Osteocyte (in vitro differentiated cells): ENCODE measurements at regions not wholly inside any gene's neighbourhood (a gene's known extent, or its start where the extent isn't known, plus 50 kb on each side); places are given as distances from the start of the nearest gene placed in this dataset.

Source experiments
- DNase-seq: peaks from one replicate; pipeline ENCODE4 v3.0.0; 2021; ENCODE audit warnings: mixed read lengths; ENCODE audit not compliant: unreplicated experiment; ENCODE audit errors: extremely low spot score
- H3K27ac Mint-ChIP-seq: one replicate; pipeline ENCODE4 v1.8.0; 2021; ENCODE audit warnings: mild to moderate bottlenecking, mixed read lengths; ENCODE audit not compliant: unreplicated experiment
- H3K27me3 Mint-ChIP-seq: one replicate; pipeline ENCODE4 v1.8.0; 2021; ENCODE audit warnings: mixed read lengths; ENCODE audit not compliant: unreplicated experiment
- H3K36me3 Mint-ChIP-seq: one replicate; pipeline ENCODE4 v1.8.0; 2021; ENCODE audit warnings: mixed read lengths; ENCODE audit not compliant: unreplicated experiment
- H3K4me1 Mint-ChIP-seq: one replicate; pipeline ENCODE4 v1.8.0; 2021; ENCODE audit warnings: mixed read lengths; ENCODE audit not compliant: unreplicated experiment
- H3K4me3 Mint-ChIP-seq: one replicate; pipeline ENCODE4 v1.8.0; 2021; ENCODE audit warnings: mild to moderate bottlenecking, moderate library complexity, mixed read lengths; ENCODE audit not compliant: unreplicated experiment
- H3K9me3 Mint-ChIP-seq: one replicate; pipeline ENCODE4 v1.8.0; 2021; ENCODE audit warnings: mixed read lengths; ENCODE audit not compliant: unreplicated experiment
- TF ChIP-seq, protein P1 (sequence below): fragments of 200-600 bp; sonication (generic); IDR thresholded peaks from 2 replicates; pipeline ENCODE4 v1.5.0; 2021; ENCODE audit warnings: antibody characterized with exemption, mild to moderate bottlenecking, moderate library complexity

DNA sequence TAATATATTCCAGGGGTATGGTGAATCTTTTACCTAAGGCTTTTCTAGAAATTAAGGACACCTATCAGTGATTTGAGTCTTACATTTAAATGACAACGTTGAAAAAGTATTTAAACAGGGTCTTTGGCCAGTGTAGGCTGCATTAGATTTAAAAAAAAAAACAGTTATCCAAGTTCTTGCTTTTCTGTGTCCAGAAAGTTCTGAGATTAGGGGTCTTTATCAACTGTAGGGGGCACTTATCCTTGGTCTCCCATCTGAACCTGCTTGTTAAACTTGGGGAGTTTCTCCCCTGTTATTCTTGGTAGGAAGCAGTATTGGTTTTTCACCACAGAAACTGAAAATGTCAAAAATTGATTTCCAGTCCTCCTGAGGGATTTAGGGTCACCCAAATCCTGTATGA is 155.9 kb upstream of the ZNF217 start:
- H3K36me3 Mint-ChIP-seq = no peaks in the 10 kb centered on the region
- TF ChIP-seq, protein P1, sequence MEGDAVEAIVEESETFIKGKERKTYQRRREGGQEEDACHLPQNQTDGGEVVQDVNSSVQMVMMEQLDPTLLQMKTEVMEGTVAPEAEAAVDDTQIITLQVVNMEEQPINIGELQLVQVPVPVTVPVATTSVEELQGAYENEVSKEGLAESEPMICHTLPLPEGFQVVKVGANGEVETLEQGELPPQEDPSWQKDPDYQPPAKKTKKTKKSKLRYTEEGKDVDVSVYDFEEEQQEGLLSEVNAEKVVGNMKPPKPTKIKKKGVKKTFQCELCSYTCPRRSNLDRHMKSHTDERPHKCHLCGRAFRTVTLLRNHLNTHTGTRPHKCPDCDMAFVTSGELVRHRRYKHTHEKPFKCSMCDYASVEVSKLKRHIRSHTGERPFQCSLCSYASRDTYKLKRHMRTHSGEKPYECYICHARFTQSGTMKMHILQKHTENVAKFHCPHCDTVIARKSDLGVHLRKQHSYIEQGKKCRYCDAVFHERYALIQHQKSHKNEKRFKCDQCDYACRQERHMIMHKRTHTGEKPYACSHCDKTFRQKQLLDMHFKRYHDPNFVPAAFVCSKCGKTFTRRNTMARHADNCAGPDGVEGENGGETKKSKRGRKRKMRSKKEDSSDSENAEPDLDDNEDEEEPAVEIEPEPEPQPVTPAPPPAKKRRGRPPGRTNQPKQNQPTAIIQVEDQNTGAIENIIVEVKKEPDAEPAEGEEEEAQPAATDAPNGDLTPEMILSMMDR = no peak
- peak overlapping the region; percentile 90 for H3K27ac Mint-ChIP-seq
- H3K4me1 Mint-ChIP-seq = peaks cover 33% of the 10 kb centered on the region
- no peak for DNase-seq
- H3K4me3 Mint-ChIP-seq = no peak overlapping the region
- H3K9me3 Mint-ChIP-seq = no peaks in the 10 kb centered on the region
- no peaks in the 10 kb centered on the region for H3K27me3 Mint-ChIP-seq

- Mint-ChIP-seq H3K9me3 (no peaks in the 10 kb centered on the region), H3K4me1 (peaks cover 32% of the 10 kb centered on the region), H3K27me3 (no peaks in the 10 kb centered on the region), H3K36me3 (no peaks in the 10 kb centered on the region), H3K4me3 (no peak overlapping the region), H3K27ac (peak overlapping the region; percentile 90)
- DNase-seq = no peak
- TF ChIP-seq, protein P1 = no peak
Measured at GRCh38 chr20:53748821-53749421, 155.3 kb upstream of the ZNF217 start.

DNA sequence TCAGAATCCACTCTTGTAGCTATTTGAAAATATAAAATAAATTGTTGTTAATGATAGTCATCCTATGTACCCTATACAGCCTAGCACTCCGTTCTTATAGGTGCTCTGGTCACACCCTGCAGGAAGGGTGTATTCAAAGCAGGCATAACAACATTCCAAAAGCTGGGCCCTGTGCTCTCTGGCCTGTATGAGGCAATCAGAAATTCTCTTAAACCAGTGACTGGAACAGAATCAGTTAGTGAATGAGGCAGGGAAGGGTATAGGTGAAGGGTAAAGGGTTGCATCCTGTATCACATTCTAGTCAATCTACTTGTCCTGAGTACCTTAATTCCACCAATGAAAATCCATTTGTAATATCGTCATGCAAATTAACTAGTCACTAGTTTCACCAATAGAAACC is 154.5 kb upstream of the ZNF217 start:
- TF ChIP-seq, protein P1 = no peak
- Mint-ChIP-seq H3K27me3 (no peaks in the 10 kb centered on the region), H3K9me3 (no peaks in the 10 kb centered on the region), H3K27ac (no peak overlapping the region), H3K4me3 (no peak overlapping the region), H3K36me3 (no peaks in the 10 kb centered on the region), H3K4me1 (peaks cover 31% of the 10 kb centered on the region)
- no peak for DNase-seq

DNA sequence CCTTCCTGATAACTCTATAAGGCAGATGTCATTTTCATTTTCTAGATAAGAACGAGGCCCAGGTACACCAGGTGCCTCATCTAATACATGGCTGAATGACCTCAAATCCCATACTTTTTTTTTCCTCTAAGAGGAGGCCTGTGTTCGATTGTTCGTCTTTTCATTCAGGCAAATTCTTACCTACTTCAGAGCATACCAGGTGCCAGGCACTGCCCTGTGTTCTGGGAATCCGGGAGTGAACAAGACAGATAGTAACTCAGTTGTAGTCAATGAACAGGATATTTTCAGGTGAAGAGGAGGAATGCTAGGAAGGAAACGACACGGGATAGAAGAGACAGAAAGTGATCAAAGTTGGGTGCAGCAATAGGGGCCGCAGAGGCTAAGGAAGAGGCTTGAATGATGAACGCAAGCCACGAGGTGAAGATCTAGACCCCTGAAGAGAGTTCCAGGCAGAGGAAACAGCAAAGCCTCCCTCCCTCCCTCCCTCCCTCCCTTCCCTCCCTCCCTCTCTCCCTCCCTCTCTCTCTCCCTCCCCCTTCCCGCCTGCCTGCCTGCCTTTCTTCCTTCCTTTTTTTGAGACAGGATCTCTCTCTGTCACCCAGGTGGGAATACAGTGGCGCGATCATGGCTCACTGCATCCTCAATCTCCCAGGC is 150.1 kb upstream of the ZNF217 start:
- Mint-ChIP-seq H3K36me3 (no peaks in the 10 kb centered on the region), H3K4me1 (peaks cover 29% of the 10 kb centered on the region), H3K27me3 (no peaks in the 10 kb centered on the region), H3K9me3 (no peaks in the 10 kb centered on the region), H3K27ac (no peak overlapping the region), H3K4me3 (no peak overlapping the region)
- TF ChIP-seq, protein P1 = no peak
- DNase-seq = no peak

GRCh38 chr20:53742685-53743081 is 149.0 kb upstream of the ZNF217 start:
- Mint-ChIP-seq H3K27ac (no peak overlapping the region), H3K27me3 (no peaks in the 10 kb centered on the region), H3K9me3 (no peaks in the 10 kb centered on the region), H3K4me1 (peaks cover 37% of the 10 kb centered on the region), H3K36me3 (no peaks in the 10 kb centered on the region), H3K4me3 (no peak overlapping the region)
- TF ChIP-seq, protein P1 = no peak
- no peak for DNase-seq
